CD4-positive, alpha-beta T cell (primary cell): ENCODE measurements at regions not wholly inside any gene's neighbourhood (a gene's known extent, or its start where the extent isn't known, plus 50 kb on each side); places are given as distances from the start of the nearest gene placed in this dataset.

Experiments used
- ATAC-seq: fragments of 200-7000 bp; cut with Tn5 transposase; one replicate; pipeline ENCODE4 v1.10.0; 2022; ENCODE audit warnings: mild to moderate bottlenecking; ENCODE audit not compliant: poor library complexity
- CTCF ChIA-PET: fragments of 350-600 bp; sonication (Branson Sonifier 250); formaldehyde crosslinking; loops from one replicate; lab custom pipeline; 2021; ENCODE audit warnings: antibody characterized with exemption, inconsistent platforms; lab: Charles Lee
- POLR2A ChIA-PET: fragments of 350-600 bp; sonication (Branson Sonifier 250); formaldehyde crosslinking; loops from one replicate; lab custom pipeline; 2021; ENCODE audit warnings: antibody characterized with exemption, inconsistent platforms; lab: Charles Lee
- DNase-seq, 14 experiments: peaks; one replicate each; pipeline ENCODE4 v3.0.0-alpha.2; 2013 to 2020; ENCODE audit warnings: mixed read lengths in 2 of 14
- H3K27ac ChIP-seq, 2 donors: one replicate each; pipeline versions ENCODE4 v1.5.1 to v1.7.0; 2013; ENCODE audit warnings: low read length in 2 of 2, low read depth in 1 of 2, mild to moderate bottlenecking in 1 of 2
- H3K27me3 ChIP-seq, 2 experiments: 1 replicate in 1 of 2; 2 replicates in 1 of 2; pipeline versions ENCODE4 v1.6.1 to v1.7.0; 2013; ENCODE audit warnings: low read length in 2 of 2, control low read depth in 1 of 2, mild to moderate bottlenecking in 1 of 2, moderate library complexity in 1 of 2; ENCODE audit not compliant: insufficient read depth in 2 of 2, control insufficient read depth in 1 of 2
- H3K36me3 ChIP-seq: one replicate; pipeline ENCODE4 v1.6.1; 2013; ENCODE audit warnings: low read length, control low read depth; ENCODE audit not compliant: insufficient read depth
- H3K4me1 ChIP-seq: one replicate; pipeline ENCODE4 v1.6.1; 2013; ENCODE audit warnings: low read length, control low read depth; ENCODE audit not compliant: insufficient read depth
- H3K4me3 ChIP-seq: one replicate; pipeline ENCODE4 v1.5.1; 2013; ENCODE audit warnings: mild to moderate bottlenecking, low read length, moderate library complexity
- H3K9me3 ChIP-seq, 2 experiments: 1 replicate in 1 of 2; 2 replicates in 1 of 2; pipeline versions ENCODE4 v1.6.1 to v1.7.0; 2013; ENCODE audit warnings: low read length in 2 of 2, mild to moderate bottlenecking in 2 of 2, control low read depth in 1 of 2, moderate library complexity in 1 of 2; ENCODE audit not compliant: control insufficient read depth in 1 of 2, insufficient read depth in 1 of 2
- H3K27ac Mint-ChIP-seq: one replicate; pipeline ENCODE4 v1.8.0; 2020; ENCODE audit warnings: mixed read lengths
- H3K27me3 Mint-ChIP-seq: one replicate; pipeline ENCODE4 v1.8.0; 2021; ENCODE audit warnings: mixed read lengths
- H3K36me3 Mint-ChIP-seq: one replicate; pipeline ENCODE4 v1.8.0; 2021; ENCODE audit warnings: low read depth, mixed read lengths
- H3K4me1 Mint-ChIP-seq: one replicate; pipeline ENCODE4 v1.8.0; 2021; ENCODE audit warnings: low read depth, mixed read lengths
- H3K4me3 Mint-ChIP-seq: one replicate; pipeline ENCODE4 v1.8.0; 2020; ENCODE audit warnings: mild to moderate bottlenecking, mixed read lengths
- H3K9me3 Mint-ChIP-seq: one replicate; pipeline ENCODE4 v1.8.0; 2020; ENCODE audit warnings: mixed read lengths
- intact Hi-C, 2 experiments: fragments of 100-400 bp; cut with DNase I in 1 of 2; cut with micrococcal nuclease in 1 of 2; formaldehyde crosslinking; loops; one replicate each; pipeline versions ENCODE4 v1.15.1 to v1.9.0; 2023 to 2025; cut with DNase I, micrococcal nuclease
- TF ChIP-seq, protein P1 (sequence below): fragments of 200-600 bp; IDR thresholded peaks from one replicate; pipeline ENCODE4 v1.8.0; 2022; ENCODE audit warnings: antibody characterized with exemption, mild to moderate bottlenecking

DNA sequence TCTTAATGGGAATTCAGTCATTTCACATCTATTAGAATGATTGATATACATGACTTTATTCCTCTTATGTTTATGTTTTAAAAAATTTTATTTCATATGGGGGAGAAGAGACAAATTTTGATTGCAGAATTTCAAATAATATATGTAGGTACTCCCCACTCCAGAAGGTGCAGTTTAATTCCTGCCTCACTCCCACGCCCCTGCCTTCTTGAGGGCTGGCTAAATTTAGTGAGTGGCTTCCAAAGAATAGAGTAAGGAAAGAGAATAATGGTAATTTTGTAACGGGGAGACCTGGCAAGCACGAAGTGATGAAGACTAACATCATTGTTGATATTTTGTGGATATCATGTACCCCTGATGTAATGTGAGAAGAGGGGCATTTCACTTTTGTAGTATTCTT, 94.7 kb upstream of the FAM78B start:
- Histone ChIP-seq H3K27me3 (no peaks in the 10 kb centered on the region), H3K4me1 (no peaks in the 10 kb centered on the region), H3K4me3 (no peak overlapping the region), H3K27ac (no peak overlapping the region), H3K9me3 (peaks cover 0 to 9% of the 10 kb centered on the region in 2 experiments), H3K36me3 (no peaks in the 10 kb centered on the region)
- H3K4me1 Mint-ChIP-seq: no peaks in the 10 kb centered on the region
- H3K4me3 Mint-ChIP-seq: no peak overlapping the region
- H3K36me3 Mint-ChIP-seq: no peaks in the 10 kb centered on the region
- H3K27me3 Mint-ChIP-seq: peaks cover 23% of the 10 kb centered on the region
- POLR2A ChIA-PET: no interaction called here
- intact Hi-C loops: no loop called here
- peaks cover 5% of the 10 kb centered on the region for H3K9me3 Mint-ChIP-seq
- H3K27ac Mint-ChIP-seq: no peak overlapping the region
- ATAC-seq (no peak), DNase-seq (no peak)
- CTCF ChIA-PET: no interaction called here
- TF ChIP-seq, protein P1, sequence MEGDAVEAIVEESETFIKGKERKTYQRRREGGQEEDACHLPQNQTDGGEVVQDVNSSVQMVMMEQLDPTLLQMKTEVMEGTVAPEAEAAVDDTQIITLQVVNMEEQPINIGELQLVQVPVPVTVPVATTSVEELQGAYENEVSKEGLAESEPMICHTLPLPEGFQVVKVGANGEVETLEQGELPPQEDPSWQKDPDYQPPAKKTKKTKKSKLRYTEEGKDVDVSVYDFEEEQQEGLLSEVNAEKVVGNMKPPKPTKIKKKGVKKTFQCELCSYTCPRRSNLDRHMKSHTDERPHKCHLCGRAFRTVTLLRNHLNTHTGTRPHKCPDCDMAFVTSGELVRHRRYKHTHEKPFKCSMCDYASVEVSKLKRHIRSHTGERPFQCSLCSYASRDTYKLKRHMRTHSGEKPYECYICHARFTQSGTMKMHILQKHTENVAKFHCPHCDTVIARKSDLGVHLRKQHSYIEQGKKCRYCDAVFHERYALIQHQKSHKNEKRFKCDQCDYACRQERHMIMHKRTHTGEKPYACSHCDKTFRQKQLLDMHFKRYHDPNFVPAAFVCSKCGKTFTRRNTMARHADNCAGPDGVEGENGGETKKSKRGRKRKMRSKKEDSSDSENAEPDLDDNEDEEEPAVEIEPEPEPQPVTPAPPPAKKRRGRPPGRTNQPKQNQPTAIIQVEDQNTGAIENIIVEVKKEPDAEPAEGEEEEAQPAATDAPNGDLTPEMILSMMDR: no peak

DNA sequence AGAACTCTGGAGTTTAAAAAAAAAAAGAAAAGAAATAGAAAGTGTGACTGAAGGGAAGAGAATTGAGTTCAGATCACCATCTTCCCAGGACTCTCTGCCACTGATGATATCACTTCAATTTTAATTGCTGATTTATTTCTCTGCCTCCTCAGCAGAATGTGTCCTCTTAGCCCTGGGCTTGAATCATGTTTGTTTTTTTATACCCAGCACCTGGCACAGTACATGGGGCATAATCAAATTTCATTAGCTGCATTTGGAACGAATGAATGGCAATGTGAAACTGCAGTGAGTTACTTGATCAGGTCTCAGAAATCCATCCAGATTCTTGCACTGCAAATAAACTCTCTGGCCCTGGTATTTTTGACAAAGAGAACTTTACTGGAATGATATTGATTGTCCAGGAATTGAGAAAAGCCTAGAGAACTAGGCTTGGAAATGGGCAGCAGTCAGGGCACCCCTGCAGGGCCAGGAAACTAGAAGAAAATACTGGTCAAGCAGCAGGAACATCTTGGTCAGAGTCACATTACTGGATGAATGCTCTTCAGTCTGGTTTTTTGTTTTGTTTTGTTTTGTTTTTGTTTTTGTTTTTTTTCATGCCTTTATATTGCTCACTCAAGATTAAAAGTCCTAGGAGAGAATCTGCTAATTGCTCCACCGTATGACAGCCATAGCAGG, 103.8 kb upstream of the FAM78B start:
- intact Hi-C loops: no loop called here
- Histone ChIP-seq H3K36me3 (no peaks in the 10 kb centered on the region), H3K27me3 (no peaks in the 10 kb centered on the region), H3K27ac (no peak overlapping the region), H3K4me3 (no peak overlapping the region), H3K4me1 (no peaks in the 10 kb centered on the region), H3K9me3 (peaks cover 0 to 2% of the 10 kb centered on the region in 2 experiments)
- DNase-seq (no peak), ATAC-seq (no peak)
- no peaks in the 10 kb centered on the region for H3K36me3 Mint-ChIP-seq
- TF ChIP-seq, protein P1: no peak
- H3K4me1 Mint-ChIP-seq: no peaks in the 10 kb centered on the region
- H3K27me3 Mint-ChIP-seq: peaks cover 7% of the 10 kb centered on the region
- peaks cover 2% of the 10 kb centered on the region for H3K9me3 Mint-ChIP-seq
- ChIA-PET POLR2A (no interaction called here), CTCF (no interaction called here)
- H3K4me3 Mint-ChIP-seq: no peak overlapping the region
- H3K27ac Mint-ChIP-seq: no peak overlapping the region

DNA sequence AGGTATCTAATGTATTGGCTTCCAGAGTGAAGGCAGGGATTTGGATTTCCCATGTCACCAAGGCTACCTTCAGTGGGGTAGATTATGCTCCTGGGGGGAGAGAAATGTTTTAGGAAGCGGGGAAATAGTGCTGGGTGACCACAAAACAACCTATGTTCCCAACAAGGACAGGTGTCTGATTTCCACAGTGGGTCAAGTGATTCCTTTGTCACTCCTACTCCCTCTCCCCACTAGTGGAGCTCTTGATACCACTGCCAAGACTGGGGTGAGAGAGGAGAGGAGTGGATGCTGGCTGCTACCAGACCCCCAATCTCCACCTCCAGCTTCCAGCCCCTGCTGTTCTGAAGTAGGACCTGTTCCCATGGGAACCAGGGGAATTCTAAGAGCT, 104.3 kb upstream of the FAM78B start:
- Mint-ChIP-seq H3K36me3 (no peaks in the 10 kb centered on the region), H3K27me3 (peaks cover 2% of the 10 kb centered on the region), H3K4me1 (no peaks in the 10 kb centered on the region), H3K4me3 (no peak overlapping the region), H3K9me3 (peaks cover 3% of the 10 kb centered on the region), H3K27ac (no peak overlapping the region)
- no peaks in the 10 kb centered on the region for H3K4me1 ChIP-seq
- no peak for ATAC-seq
- H3K9me3 ChIP-seq: peaks cover 0 to 7% of the 10 kb centered on the region in 2 experiments
- no peaks in the 10 kb centered on the region for H3K36me3 ChIP-seq
- H3K4me3 ChIP-seq: no peak overlapping the region
- H3K27me3 ChIP-seq: no peaks in the 10 kb centered on the region
- DNase-seq: no peak
- intact Hi-C loops: no loop called here
- ChIA-PET POLR2A (no interaction called here), CTCF (no interaction called here)
- TF ChIP-seq, protein P1: no peak
- H3K27ac ChIP-seq: no peak overlapping the region
